Activated T-cell treated with anti-CD3 and anti-CD28 coated beads, Interleukin-2, amount 50 U/mL, for 48 hours (primary cell): ENCODE measurements at regions not wholly inside any gene's neighbourhood (a gene's known extent, or its start where the extent isn't known, plus 50 kb on each side); places are given as distances from the start of the nearest gene placed in this dataset.
"Not testable (repeated sequence)": the region's sequence is repeated elsewhere in the genome, so short reads cannot be mapped to it uniquely, and the experiment has no call there.

Experiments used
- DNase-seq, 2 experiments: peaks; one replicate each; pipeline ENCODE4 v3.0.0-alpha.2; 2020

GRCh38 chr9:61330342-61331092 is 140.7 kb downstream of the SPATA31A7 start:
- peak in 1 of 2 experiments; percentile 10 for DNase-seq

GRCh38 chr9:61356936-61357335 is 167.1 kb downstream of the SPATA31A7 start:
- DNase-seq = not testable (repeated sequence)

- not testable (repeated sequence) for DNase-seq
Observed at GRCh38 chr9:61374390-61374789, 184.6 kb downstream of the SPATA31A7 start.

- DNase-seq = not testable (repeated sequence)
Observed at GRCh38 chr9:61376159-61376558, 186.3 kb downstream of the SPATA31A7 start.

GRCh38 chr9:61386035-61386815 is 196.4 kb downstream of the SPATA31A7 start:
- DNase-seq = not testable (repeated sequence)

- not testable (repeated sequence) for DNase-seq
Observed at GRCh38 chr9:61386816-61387102, 196.9 kb downstream of the SPATA31A7 start.

- DNase-seq = not testable (repeated sequence)
Observed at GRCh38 chr9:61402692-61403091, 212.9 kb downstream of the SPATA31A7 start.

GRCh38 chr9:61411933-61412605 is 222.2 kb downstream of the SPATA31A7 start:
- DNase-seq = not testable (repeated sequence)

- DNase-seq = not testable (repeated sequence)
Observed at GRCh38 chr9:61412738-61413137, 222.9 kb downstream of the SPATA31A7 start.

- DNase-seq = not testable (repeated sequence)
Observed at GRCh38 chr9:61418174-61418573, 228.3 kb downstream of the SPATA31A7 start.

GRCh38 chr9:61420267-61420958 is 230.6 kb downstream of the SPATA31A7 start:
- DNase-seq = not testable (repeated sequence)

- not testable (repeated sequence) for DNase-seq
Observed at GRCh38 chr9:61447189-61447588, 257.4 kb downstream of the SPATA31A7 start.

- DNase-seq = not testable (repeated sequence)
Observed at GRCh38 chr9:61460860-61461259, 271.0 kb downstream of the SPATA31A7 start.
